Caco-2 (cell line): ENCODE measurements at regions not wholly inside any gene's neighbourhood (a gene's known extent, or its start where the extent isn't known, plus 50 kb on each side); places are given as distances from the start of the nearest gene placed in this dataset.

Experiments used
- BruUV-seq: library from RNA; stranded (reverse); fragments of 400-500 nt; replicated peaks from 2 replicates; lab custom pipeline; 2021; lab: Mats Ljungman, UMichigan
- CTCF ChIA-PET: fragments of 300-600 bp; sonication (Branson Sonifier 250); formaldehyde crosslinking; loops from one replicate; lab custom pipeline; 2022; ENCODE audit warnings: antibody characterized with exemption; lab: Charles Lee
- POLR2A ChIA-PET: fragments of 300-600 bp; sonication (Branson Sonifier 250); formaldehyde crosslinking; loops from one replicate; lab custom pipeline; 2022; ENCODE audit warnings: antibody characterized with exemption; lab: Charles Lee
- DNase-seq, 2 experiments: peaks; one replicate each; pipeline versions ENCODE4 v3.0.0 to v3.0.0-alpha.2; 2020 to 2022
- H3K27me3 ChIP-seq: replicated peaks from 2 replicates; pipeline ENCODE4 v1.6.0; 2011; ENCODE audit warnings: low read length; ENCODE audit not compliant: control insufficient read depth, insufficient read depth
- H3K36me3 ChIP-seq: 2 replicates; pipeline ENCODE4 v1.5.1; 2011; ENCODE audit warnings: low read length; ENCODE audit not compliant: control insufficient read depth, insufficient read depth
- H3K4me1 ChIP-seq: fragments of 250-450 bp; sonication (Bioruptor Pico); 2 replicates; pipeline ENCODE4 v1.5.1; 2020; ENCODE audit warnings: mild to moderate bottlenecking
- H3K4me3 ChIP-seq: 2 replicates; pipeline ENCODE4 v1.5.1; 2011; ENCODE audit warnings: low read depth, mild to moderate bottlenecking, control low read depth, low read length
- H3K9me3 ChIP-seq: fragments of 250-450 bp; sonication (Bioruptor Pico); 2 replicates; pipeline ENCODE4 v1.5.1; 2020; ENCODE audit warnings: mild to moderate bottlenecking, moderate library complexity
- H3K27ac Mint-ChIP-seq: one replicate; pipeline ENCODE4 v1.8.0; 2022; ENCODE audit warnings: mixed read lengths; ENCODE audit not compliant: unreplicated experiment
- H3K27me3 Mint-ChIP-seq: one replicate; pipeline ENCODE4 v1.8.0; 2022; ENCODE audit warnings: mixed read lengths; ENCODE audit not compliant: insufficient read depth, unreplicated experiment
- H3K36me3 Mint-ChIP-seq: one replicate; pipeline ENCODE4 v1.8.0; 2022; ENCODE audit warnings: mild to moderate bottlenecking, mixed read lengths; ENCODE audit not compliant: insufficient read depth, unreplicated experiment
- H3K4me1 Mint-ChIP-seq: one replicate; pipeline ENCODE4 v1.8.0; 2022; ENCODE audit warnings: low read depth, mixed read lengths; ENCODE audit not compliant: unreplicated experiment
- H3K4me3 Mint-ChIP-seq: one replicate; pipeline ENCODE4 v1.8.0; 2022; ENCODE audit warnings: mild to moderate bottlenecking, moderate library complexity, mixed read lengths; ENCODE audit not compliant: unreplicated experiment
- H3K9me3 Mint-ChIP-seq: one replicate; pipeline ENCODE4 v1.8.0; 2022; ENCODE audit warnings: mixed read lengths; ENCODE audit not compliant: unreplicated experiment
- intact Hi-C: fragments of 100-400 bp; cut with micrococcal nuclease; formaldehyde crosslinking; loops from one replicate; pipeline ENCODE4 v1.10.0; 2022; ENCODE audit not compliant: unreplicated experiment
- TF ChIP-seq, protein P1 (sequence below), 2 experiments: fragments of 200-600 bp in 1 of 2; IDR thresholded peaks; 1 replicate in 1 of 2; 2 replicates in 1 of 2; pipeline versions ENCODE4 v1.5.1 to v1.8.0; 2011 to 2022; ENCODE audit warnings: antibody characterized with exemption in 1 of 2, control low read depth in 1 of 2, inconsistent platforms in 1 of 2, low read depth in 1 of 2, low read length in 1 of 2, mild to moderate bottlenecking in 1 of 2, moderate library complexity in 1 of 2; ENCODE audit not compliant: insufficient read depth in 1 of 2, severe bottlenecking in 1 of 2, unreplicated experiment in 1 of 2

DNA sequence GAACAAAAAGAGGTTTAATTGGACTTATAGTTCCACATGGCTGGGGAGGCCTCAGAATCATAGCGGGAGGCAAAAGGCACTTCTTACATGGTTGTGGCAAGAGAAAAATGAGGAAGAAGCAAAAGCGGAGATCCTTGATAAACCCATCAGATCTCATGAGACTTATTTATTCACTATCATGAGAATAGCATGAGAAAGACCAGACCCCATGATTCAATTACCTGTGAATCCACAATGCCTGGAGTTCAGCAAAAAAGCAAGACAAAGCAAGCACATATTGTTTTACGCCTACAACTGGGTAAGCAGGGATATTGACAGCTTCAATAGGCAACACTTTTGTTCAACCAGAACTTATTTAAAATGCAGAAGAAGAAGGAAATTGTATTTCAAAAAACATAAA is 218.2 kb downstream of the RPL10L start:
- Histone ChIP-seq H3K4me1 (no peaks in the 10 kb centered on the region), H3K27me3 (no peaks in the 10 kb centered on the region), H3K9me3 (no peaks in the 10 kb centered on the region), H3K4me3 (no peak overlapping the region), H3K36me3 (no peaks in the 10 kb centered on the region)
- Mint-ChIP-seq H3K36me3 (no peaks in the 10 kb centered on the region), H3K27me3 (no peaks in the 10 kb centered on the region), H3K9me3 (peaks cover 10% of the 10 kb centered on the region), H3K4me1 (no peaks in the 10 kb centered on the region), H3K4me3 (no peak overlapping the region), H3K27ac (no peak overlapping the region)
- BruUV-seq, result no TSS peak
- ChIA-PET CTCF (no interaction called here), POLR2A (no interaction called here)
- DNase-seq, result no peak
- intact Hi-C loops, result no loop called here
- TF ChIP-seq, protein P1, sequence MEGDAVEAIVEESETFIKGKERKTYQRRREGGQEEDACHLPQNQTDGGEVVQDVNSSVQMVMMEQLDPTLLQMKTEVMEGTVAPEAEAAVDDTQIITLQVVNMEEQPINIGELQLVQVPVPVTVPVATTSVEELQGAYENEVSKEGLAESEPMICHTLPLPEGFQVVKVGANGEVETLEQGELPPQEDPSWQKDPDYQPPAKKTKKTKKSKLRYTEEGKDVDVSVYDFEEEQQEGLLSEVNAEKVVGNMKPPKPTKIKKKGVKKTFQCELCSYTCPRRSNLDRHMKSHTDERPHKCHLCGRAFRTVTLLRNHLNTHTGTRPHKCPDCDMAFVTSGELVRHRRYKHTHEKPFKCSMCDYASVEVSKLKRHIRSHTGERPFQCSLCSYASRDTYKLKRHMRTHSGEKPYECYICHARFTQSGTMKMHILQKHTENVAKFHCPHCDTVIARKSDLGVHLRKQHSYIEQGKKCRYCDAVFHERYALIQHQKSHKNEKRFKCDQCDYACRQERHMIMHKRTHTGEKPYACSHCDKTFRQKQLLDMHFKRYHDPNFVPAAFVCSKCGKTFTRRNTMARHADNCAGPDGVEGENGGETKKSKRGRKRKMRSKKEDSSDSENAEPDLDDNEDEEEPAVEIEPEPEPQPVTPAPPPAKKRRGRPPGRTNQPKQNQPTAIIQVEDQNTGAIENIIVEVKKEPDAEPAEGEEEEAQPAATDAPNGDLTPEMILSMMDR (IDR thresholded peaks at IDR 0.05; ENCODE audit: insufficient read depth in 1 of 2, low read depth in 1 of 2, low read length in 1 of 2, severe bottlenecking in 1 of 2, unreplicated experiment in 1 of 2), result no peak

DNA sequence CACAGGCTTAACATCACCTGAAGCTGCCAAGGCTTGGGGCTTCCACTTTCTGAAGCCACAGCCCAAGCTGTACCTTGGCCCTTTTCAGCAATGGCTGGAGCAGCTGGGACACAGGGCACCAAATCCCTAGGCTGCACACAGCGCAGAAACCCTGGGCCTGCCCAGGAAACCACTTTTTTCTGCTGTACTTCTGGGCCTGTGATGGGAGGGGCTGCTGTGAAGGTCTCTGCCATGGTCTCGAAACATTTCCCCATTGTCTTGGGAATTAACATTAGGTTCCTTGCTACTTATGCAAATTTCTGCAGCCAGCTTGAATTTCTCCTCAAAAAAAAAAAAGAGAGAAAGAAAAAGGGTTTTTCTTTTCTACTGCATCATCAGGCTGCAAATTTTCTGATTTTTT is 219.1 kb downstream of the RPL10L start:
- no peak overlapping the region for H3K27ac Mint-ChIP-seq
- DNase-seq, result no peak
- Histone ChIP-seq H3K4me1 (no peaks in the 10 kb centered on the region), H3K27me3 (no peaks in the 10 kb centered on the region), H3K9me3 (no peaks in the 10 kb centered on the region), H3K36me3 (no peaks in the 10 kb centered on the region), H3K4me3 (no peak overlapping the region)
- no TSS peak for BruUV-seq
- ChIA-PET CTCF (no interaction called here), POLR2A (no interaction called here)
- intact Hi-C loops, result no loop called here
- H3K9me3 Mint-ChIP-seq, result peaks cover 10% of the 10 kb centered on the region
- H3K4me1 Mint-ChIP-seq, result no peaks in the 10 kb centered on the region
- no peaks in the 10 kb centered on the region for H3K27me3 Mint-ChIP-seq
- TF ChIP-seq, protein P1 (IDR thresholded peaks at IDR 0.05; ENCODE audit: insufficient read depth in 1 of 2, low read depth in 1 of 2, low read length in 1 of 2, severe bottlenecking in 1 of 2, unreplicated experiment in 1 of 2), result no peak
- no peak overlapping the region for H3K4me3 Mint-ChIP-seq
- H3K36me3 Mint-ChIP-seq, result no peaks in the 10 kb centered on the region

DNA sequence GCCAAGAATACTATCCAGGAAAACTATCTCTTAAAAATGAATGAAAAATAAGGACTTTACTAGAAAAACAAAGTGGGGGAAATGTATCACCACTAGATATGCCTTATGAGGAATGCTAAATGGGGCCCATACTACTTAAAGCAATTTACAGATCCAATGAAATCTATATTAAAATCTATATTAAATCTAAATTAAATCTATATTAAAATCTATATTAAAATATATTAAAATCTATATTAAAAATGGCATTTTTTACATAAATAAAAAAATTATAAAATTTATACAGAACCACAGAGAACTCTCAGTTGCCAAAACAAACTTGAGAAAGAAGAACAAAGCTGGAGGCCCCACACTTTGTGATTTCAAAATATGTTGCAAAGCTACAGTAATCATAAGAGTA is 234.5 kb downstream of the RPL10L start:
- Mint-ChIP-seq H3K9me3 (peaks cover 47% of the 10 kb centered on the region), H3K36me3 (no peaks in the 10 kb centered on the region), H3K4me1 (no peaks in the 10 kb centered on the region), H3K27ac (no peak overlapping the region), H3K4me3 (no peak overlapping the region), H3K27me3 (no peaks in the 10 kb centered on the region)
- no peaks in the 10 kb centered on the region for H3K36me3 ChIP-seq
- TF ChIP-seq, protein P1 (IDR thresholded peaks at IDR 0.05; ENCODE audit: insufficient read depth in 1 of 2, low read depth in 1 of 2, low read length in 1 of 2, severe bottlenecking in 1 of 2, unreplicated experiment in 1 of 2), result no peak
- CTCF ChIA-PET, result no interaction called here
- intact Hi-C loops, result no loop called here
- no peaks in the 10 kb centered on the region for H3K27me3 ChIP-seq
- no peak overlapping the region for H3K4me3 ChIP-seq
- 0 out of 2 replicates have a peak, but pooled peaks cover 7% of the 10 kb centered on the region for H3K4me1 ChIP-seq
- POLR2A ChIA-PET, result no interaction called here
- DNase-seq, result no peak
- peaks cover 9% of the 10 kb centered on the region for H3K9me3 ChIP-seq
- BruUV-seq, result no TSS peak
